HUES6 (cell line): ENCODE measurements at regions not wholly inside any gene's neighbourhood (a gene's known extent, or its start where the extent isn't known, plus 50 kb on each side); places are given as distances from the start of the nearest gene placed in this dataset.

Experiments
- H3K27ac ChIP-seq: 2 replicates; pipeline ENCODE4 v1.7.0; 2013; ENCODE audit warnings: low read depth, mild to moderate bottlenecking, low read length, inconsistent platforms
- H3K27me3 ChIP-seq: 2 replicates; pipeline ENCODE4 v1.6.1; 2013; ENCODE audit warnings: low read length; ENCODE audit not compliant: control insufficient read depth, insufficient read depth
- H3K36me3 ChIP-seq: 2 replicates; pipeline ENCODE4 v1.6.1; 2013; ENCODE audit warnings: low read length; ENCODE audit not compliant: control insufficient read depth, insufficient read depth
- H3K4me1 ChIP-seq: 2 replicates; pipeline ENCODE4 v1.6.1; 2013; ENCODE audit warnings: low read length; ENCODE audit not compliant: control insufficient read depth, insufficient read depth
- H3K4me3 ChIP-seq: 2 replicates; pipeline ENCODE4 v1.5.1; 2013; ENCODE audit warnings: low read depth, low read length
- H3K9ac ChIP-seq: one replicate; pipeline ENCODE4 v1.6.1; 2013; ENCODE audit warnings: mild to moderate bottlenecking, low read length
- H3K9me3 ChIP-seq: 2 replicates; pipeline ENCODE4 v1.6.1; 2013; ENCODE audit warnings: low read depth, low read length; ENCODE audit not compliant: control insufficient read depth, insufficient read depth

DNA sequence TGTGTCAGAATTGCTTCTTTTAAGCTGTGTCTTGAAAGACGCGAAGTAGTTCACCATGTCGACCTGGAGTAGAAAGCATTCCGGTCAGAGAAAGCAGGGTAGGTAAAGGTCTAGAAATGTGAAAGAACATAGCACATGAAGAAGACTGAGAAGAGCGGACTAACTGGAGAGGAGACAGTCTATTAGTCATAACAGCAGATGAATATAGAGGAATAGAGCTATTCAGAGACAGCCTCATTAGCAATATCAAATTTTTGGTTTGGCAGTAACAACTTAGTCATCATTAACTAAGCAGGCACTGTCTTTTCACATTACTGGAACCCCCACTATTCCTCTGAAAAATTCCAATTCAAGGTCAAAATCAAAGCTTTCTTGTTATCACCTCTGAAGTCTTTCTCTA, 678.8 kb downstream of the DIPK2A start:
- Histone ChIP-seq H3K9ac (no peak overlapping the region), H3K27ac (no peak overlapping the region), H3K9me3 (no peaks in the 10 kb centered on the region), H3K36me3 (no peaks in the 10 kb centered on the region), H3K4me1 (peaks cover 2% of the 10 kb centered on the region; the same call in 1 of the 2 replicates), H3K4me3 (no peak overlapping the region), H3K27me3 (no peaks in the 10 kb centered on the region)

DNA sequence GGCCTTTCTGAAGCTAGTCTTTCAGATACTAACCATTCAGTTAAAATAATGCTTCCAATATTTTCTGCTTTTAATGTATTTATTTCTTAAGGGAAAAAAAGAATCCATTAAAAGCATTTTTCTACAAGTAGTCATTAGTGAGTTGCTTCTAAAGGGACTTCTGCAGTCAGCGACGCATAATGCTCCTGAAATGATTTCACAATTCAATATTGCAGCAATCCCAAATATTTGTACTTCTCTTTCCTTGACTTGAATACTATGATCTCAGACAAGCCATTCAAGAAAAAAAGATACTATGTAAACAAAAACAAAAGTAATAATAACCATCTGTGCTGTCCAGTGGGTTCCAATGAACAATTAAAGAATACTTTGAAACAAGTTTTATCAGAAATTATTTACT, 681.0 kb downstream of the DIPK2A start:
- Histone ChIP-seq H3K27ac (no peak overlapping the region), H3K9me3 (no peaks in the 10 kb centered on the region), H3K36me3 (no peaks in the 10 kb centered on the region), H3K27me3 (no peaks in the 10 kb centered on the region), H3K4me3 (no peak overlapping the region), H3K9ac (no peak overlapping the region), H3K4me1 (no peaks in the 10 kb centered on the region)

DNA sequence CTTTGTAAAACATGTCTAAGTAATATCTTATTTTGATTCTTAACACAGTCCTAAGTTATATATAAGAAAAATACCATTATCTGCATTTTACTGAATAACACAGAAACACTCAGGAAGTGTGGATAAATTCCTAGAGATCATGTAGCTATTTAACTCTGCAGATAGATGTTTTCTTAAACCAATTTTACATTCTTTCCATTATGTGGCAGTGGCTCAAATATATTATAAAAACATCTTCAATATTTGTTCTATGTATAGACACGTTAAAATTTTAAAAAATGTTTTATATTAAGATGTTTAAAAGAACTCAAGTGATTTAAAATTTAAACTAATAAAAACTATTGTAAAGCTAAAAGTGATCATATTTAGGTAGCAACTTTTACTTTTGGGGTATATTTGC, 683.8 kb downstream of the DIPK2A start:
- no peak overlapping the region for H3K9ac ChIP-seq
- no peak overlapping the region for H3K4me3 ChIP-seq
- no peaks in the 10 kb centered on the region for H3K36me3 ChIP-seq
- H3K27me3 ChIP-seq, result no peaks in the 10 kb centered on the region
- H3K9me3 ChIP-seq, result no peaks in the 10 kb centered on the region
- H3K27ac ChIP-seq, result no peak overlapping the region
- no peaks in the 10 kb centered on the region for H3K4me1 ChIP-seq

DNA sequence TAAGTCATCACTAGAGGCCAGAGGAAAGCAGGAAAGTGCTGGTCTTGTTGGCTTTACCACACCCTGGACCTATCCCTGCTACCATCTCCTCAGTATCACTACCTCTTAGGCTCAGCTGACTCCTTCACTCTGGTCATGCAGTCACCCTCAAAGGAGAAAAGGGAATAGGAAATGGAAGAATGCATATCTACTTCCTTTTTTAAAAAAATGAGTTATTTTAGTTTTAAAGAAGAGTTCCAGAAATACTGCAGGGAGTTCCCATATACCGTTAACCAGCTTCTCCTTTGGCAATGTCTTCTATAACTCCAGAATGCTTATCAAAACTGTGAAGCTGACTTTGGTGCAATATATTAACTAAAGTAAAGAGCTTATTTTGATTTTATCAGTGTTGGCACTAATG, 688.6 kb downstream of the DIPK2A start:
- no peak overlapping the region for H3K27ac ChIP-seq
- H3K9me3 ChIP-seq, result peaks cover 18% of the 10 kb centered on the region
- H3K4me3 ChIP-seq, result no peak overlapping the region
- no peaks in the 10 kb centered on the region for H3K4me1 ChIP-seq
- no peak overlapping the region for H3K9ac ChIP-seq
- H3K36me3 ChIP-seq, result no peaks in the 10 kb centered on the region
- H3K27me3 ChIP-seq, result no peaks in the 10 kb centered on the region

DNA sequence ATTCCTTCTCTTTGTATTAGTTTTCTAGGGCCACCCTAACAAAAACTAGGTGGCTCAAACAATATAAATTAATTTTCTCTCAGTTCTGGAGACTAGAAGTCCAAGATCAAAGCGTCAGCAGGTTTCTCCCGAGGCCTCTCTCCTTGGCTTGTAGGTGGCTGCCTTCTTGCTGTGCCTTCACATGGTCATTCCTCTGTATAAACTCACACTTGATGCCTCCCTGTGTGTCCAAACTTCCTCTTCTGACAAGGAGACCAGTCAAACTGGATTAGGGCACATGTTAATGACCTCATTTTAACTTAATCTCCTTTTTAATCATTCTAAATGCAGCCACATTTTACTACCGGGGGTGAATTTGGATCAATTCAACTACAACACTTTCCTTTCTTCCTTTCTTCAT, 691.1 kb downstream of the DIPK2A start:
- H3K4me1 ChIP-seq, result no peaks in the 10 kb centered on the region
- no peak overlapping the region for H3K9ac ChIP-seq
- H3K27ac ChIP-seq, result no peak overlapping the region
- no peaks in the 10 kb centered on the region for H3K27me3 ChIP-seq
- no peak overlapping the region for H3K4me3 ChIP-seq
- peaks cover 36% of the 10 kb centered on the region for H3K9me3 ChIP-seq
- no peaks in the 10 kb centered on the region for H3K36me3 ChIP-seq

DNA sequence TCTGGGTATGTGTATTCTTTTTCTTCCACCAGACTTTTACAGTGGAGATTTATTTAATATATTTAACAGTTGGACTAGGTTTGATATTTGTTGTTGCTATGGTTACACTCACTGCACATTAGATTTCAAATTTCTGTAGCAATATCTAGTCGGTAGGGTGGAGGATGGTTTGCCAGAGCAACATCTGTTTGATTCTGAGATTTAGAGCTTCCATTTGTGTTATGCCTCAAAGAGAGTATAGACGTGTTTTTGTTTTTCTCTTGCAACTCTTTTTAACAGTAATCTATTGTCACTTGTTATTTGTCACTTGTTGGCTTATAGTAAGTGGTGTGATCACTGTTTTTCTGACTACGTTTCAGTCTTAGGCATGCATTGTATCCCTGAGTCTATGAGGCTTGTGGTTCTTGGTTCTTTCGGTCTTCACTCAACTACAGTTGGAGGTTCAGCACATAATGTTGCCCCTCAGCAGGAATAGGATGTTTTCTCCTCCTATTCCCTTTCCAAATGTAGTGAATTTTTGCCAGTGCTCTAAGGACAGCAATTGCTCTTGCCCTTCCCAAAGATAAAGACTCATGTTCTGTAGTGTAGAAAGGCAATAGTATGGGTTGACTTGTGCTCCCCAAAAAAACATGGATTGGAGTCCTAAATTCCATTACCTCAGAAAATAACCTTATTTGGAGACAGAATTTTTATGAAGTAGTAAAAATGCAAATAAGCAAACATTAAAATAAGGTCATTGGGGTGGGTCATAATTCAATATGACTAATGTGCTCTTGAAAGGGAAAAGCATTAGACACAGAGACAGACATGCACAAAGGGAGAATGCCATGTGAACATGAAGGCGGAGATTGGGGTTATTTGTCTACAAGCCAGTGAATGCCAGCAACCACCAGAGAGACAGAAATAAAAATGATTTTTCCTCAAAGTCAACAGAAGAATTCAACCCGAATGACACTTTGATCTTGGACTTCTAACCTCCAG, 692.1 kb downstream of the DIPK2A start:
- H3K9ac ChIP-seq, result no peak overlapping the region
- no peaks in the 10 kb centered on the region for H3K4me1 ChIP-seq
- H3K4me3 ChIP-seq, result no peak overlapping the region
- H3K27me3 ChIP-seq, result no peaks in the 10 kb centered on the region
- no peaks in the 10 kb centered on the region for H3K36me3 ChIP-seq
- H3K27ac ChIP-seq, result no peak overlapping the region
- peaks cover 36% of the 10 kb centered on the region for H3K9me3 ChIP-seq

DNA sequence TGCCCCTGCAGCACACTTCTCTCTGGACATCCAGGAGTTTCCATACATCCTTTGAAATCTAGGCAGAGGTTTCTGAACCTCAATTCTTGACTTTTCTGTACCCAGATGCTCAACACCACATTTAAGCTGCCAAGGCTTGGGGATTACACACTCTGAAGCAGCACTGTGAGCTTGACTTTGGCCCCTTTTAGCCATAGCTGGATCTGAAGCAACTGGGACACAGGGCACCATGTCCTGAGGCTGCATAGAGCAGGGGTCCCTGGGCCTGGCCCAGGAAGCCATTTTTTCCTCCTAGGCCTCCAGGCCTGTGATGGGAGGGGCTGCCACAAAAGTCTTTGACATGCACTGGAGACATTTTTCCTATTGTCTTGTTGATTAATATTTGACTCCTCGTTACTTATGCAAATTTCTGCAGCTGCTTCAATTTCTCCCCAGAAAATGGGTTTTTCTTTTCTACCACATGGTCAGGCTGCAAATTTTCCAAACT, 694.0 kb downstream of the DIPK2A start:
- no peak overlapping the region for H3K9ac ChIP-seq
- H3K36me3 ChIP-seq, result no peaks in the 10 kb centered on the region
- H3K9me3 ChIP-seq, result peaks cover 36% of the 10 kb centered on the region
- no peak overlapping the region for H3K4me3 ChIP-seq
- no peaks in the 10 kb centered on the region for H3K27me3 ChIP-seq
- H3K4me1 ChIP-seq, result no peaks in the 10 kb centered on the region
- no peak overlapping the region for H3K27ac ChIP-seq

DNA sequence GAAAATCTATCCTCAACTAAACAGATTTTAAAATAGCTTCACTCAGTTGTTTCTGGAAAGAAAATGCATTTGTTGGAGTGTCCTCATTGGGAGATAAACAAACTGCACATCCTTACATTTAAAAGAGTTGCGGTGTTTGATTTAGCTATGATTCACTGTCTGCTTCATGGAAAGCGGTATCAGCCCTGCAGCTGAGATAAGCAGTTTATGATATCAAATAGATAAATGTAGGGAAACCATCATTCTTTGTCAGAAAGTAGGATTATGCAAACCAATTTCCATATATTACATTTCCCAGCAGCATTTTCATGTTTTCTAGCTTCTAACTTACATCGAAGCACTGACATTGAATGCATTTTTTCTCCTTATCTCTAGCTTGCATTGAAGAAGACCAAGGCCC, 698.9 kb downstream of the DIPK2A start:
- Histone ChIP-seq H3K9me3 (peaks cover 14% of the 10 kb centered on the region), H3K36me3 (no peaks in the 10 kb centered on the region), H3K4me3 (no peak overlapping the region), H3K27me3 (no peaks in the 10 kb centered on the region), H3K9ac (no peak overlapping the region), H3K4me1 (no peaks in the 10 kb centered on the region), H3K27ac (no peak overlapping the region)

DNA sequence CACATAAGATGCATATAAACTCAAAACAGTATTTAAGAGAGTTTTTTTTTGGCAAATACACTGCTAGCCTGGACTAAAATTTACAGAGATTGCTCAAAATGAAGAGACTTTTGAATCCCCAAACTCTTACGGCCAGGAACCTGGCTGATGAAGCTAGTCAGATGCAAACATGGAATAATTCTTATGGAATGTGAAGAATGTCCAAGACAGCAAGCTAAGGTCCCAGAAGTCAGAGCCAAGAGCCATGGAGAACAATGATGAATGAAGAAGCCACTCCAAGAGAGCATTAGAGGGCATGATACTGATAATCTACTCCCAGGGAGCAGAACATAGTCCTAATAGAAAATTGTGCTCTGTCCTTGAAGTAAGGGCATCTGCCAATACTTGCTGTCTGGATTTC, 705.5 kb downstream of the DIPK2A start:
- Histone ChIP-seq H3K4me1 (no peaks in the 10 kb centered on the region), H3K4me3 (no peak overlapping the region), H3K36me3 (no peaks in the 10 kb centered on the region), H3K27me3 (no peaks in the 10 kb centered on the region), H3K27ac (no peak overlapping the region), H3K9me3 (no peaks in the 10 kb centered on the region), H3K9ac (no peak overlapping the region)

DNA sequence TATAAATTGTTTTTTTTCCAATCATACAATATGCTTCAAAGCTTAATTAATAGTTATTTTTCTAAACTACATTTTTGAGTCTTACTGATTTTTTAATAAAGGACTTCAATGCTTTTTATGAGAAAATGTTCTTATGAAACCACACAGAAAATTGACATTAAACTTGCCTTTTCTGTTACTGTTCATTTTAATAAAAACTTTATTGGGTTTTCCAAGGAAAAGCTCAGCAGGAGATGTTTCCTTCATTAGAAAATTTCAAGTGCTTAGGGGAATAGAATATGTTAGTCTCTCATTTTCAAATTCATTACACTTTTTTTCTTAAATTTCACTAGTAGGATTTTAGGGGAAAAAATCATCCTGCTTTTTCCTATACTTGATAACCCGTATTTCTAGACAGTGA, 711.4 kb downstream of the DIPK2A start:
- peaks cover 1% of the 10 kb centered on the region; the same call in 1 of the 2 replicates for H3K9me3 ChIP-seq
- no peak overlapping the region for H3K4me3 ChIP-seq
- no peak overlapping the region for H3K27ac ChIP-seq
- no peaks in the 10 kb centered on the region for H3K4me1 ChIP-seq
- no peaks in the 10 kb centered on the region for H3K27me3 ChIP-seq
- no peak overlapping the region for H3K9ac ChIP-seq
- no peaks in the 10 kb centered on the region for H3K36me3 ChIP-seq

DNA sequence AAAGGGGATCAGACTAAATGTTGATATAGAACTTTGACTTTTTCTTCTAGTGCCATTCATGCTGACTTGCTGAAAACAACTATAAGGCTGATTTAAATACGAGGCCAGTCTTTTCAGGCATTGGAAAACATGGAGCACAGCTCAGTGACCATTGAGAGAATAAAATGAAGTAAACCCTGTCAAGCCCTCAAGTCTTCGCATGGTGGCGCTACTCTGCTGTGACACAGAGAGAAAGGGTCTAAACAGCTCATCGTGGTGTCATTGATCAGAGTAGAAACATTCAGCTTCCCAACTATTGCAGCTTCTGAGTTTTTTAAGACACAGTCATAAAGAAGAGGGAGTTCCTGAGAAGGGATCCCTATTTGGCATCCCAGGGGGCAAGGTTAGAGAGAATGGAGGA, 716.2 kb downstream of the DIPK2A start:
- peaks cover 5% of the 10 kb centered on the region; the same call in 1 of the 2 replicates for H3K9me3 ChIP-seq
- no peaks in the 10 kb centered on the region for H3K27me3 ChIP-seq
- H3K4me1 ChIP-seq, result peaks cover 4% of the 10 kb centered on the region; the same call in 1 of the 2 replicates
- no peaks in the 10 kb centered on the region for H3K36me3 ChIP-seq
- no peak overlapping the region for H3K9ac ChIP-seq
- H3K4me3 ChIP-seq, result no peak overlapping the region
- no peak overlapping the region for H3K27ac ChIP-seq
